ENCODE measurements at regions not wholly inside any gene's neighbourhood (a gene's known extent, or its start where the extent isn't known, plus 50 kb on each side); places are given as distances from the start of the nearest gene placed in this dataset.

- Histone ChIP-seq H3K36me3 (no peaks in the 10 kb centered on the region), H3K9me3 (no peaks in the 10 kb centered on the region), H3K9ac (no peak overlapping the region), H3K27ac (no peak overlapping the region), H4K20me1 (no peaks in the 10 kb centered on the region), H3K4me1 (no peaks in the 10 kb centered on the region), H3K4me3 (no peak overlapping the region), H3K4me2 (no peak overlapping the region), H3K27me3 (no peaks in the 10 kb centered on the region)
- TF ChIP-seq Cebpa-rat (IDR thresholded peaks at IDR 0.05), result no peak
Measured at GRCh38 chr1:222310836-222311235, 237.1 kb downstream of the HHIPL2 start.

GRCh38 chr1:222307621-222308020 lies 240.3 kb downstream of the HHIPL2 start:
- Histone ChIP-seq H3K27ac (no peak overlapping the region), H3K27me3 (no peaks in the 10 kb centered on the region), H3K36me3 (no peaks in the 10 kb centered on the region), H3K4me1 (no peaks in the 10 kb centered on the region), H3K9me3 (no peaks in the 10 kb centered on the region), H3K9ac (no peak overlapping the region), H4K20me1 (no peaks in the 10 kb centered on the region), H3K4me3 (no peak overlapping the region), H3K4me2 (no peak overlapping the region)
- TF ChIP-seq Cebpa-rat (IDR thresholded peaks at IDR 0.05), result no peak

- no peaks in the 10 kb centered on the region for H4K20me1 ChIP-seq
- TF ChIP-seq Cebpa-rat (IDR thresholded peaks at IDR 0.05), result no peak
- H3K4me1 ChIP-seq, result no peaks in the 10 kb centered on the region
- H3K4me3 ChIP-seq, result no peak overlapping the region
- no peaks in the 10 kb centered on the region for H3K9me3 ChIP-seq
- H3K4me2 ChIP-seq, result no peak overlapping the region
- no peak overlapping the region for H3K27ac ChIP-seq
- no peaks in the 10 kb centered on the region for H3K36me3 ChIP-seq
- no peaks in the 10 kb centered on the region for H3K27me3 ChIP-seq
- H3K9ac ChIP-seq, result no peak overlapping the region
Measured at GRCh38 chr1:222306512-222306911, 241.4 kb downstream of the HHIPL2 start.

- H3K9me3 ChIP-seq, result no peaks in the 10 kb centered on the region
- H3K9ac ChIP-seq, result no peak overlapping the region
- no peak overlapping the region for H3K27ac ChIP-seq
- H3K4me2 ChIP-seq, result no peak overlapping the region
- no peak for TF ChIP-seq Cebpa-rat (IDR thresholded peaks at IDR 0.05)
- H3K4me1 ChIP-seq, result no peaks in the 10 kb centered on the region
- H4K20me1 ChIP-seq, result no peaks in the 10 kb centered on the region
- H3K36me3 ChIP-seq, result no peaks in the 10 kb centered on the region
- H3K4me3 ChIP-seq, result no peak overlapping the region
- no peaks in the 10 kb centered on the region for H3K27me3 ChIP-seq
Measured at GRCh38 chr1:222306011-222306410, 241.9 kb downstream of the HHIPL2 start.

- peaks cover 9% of the 10 kb centered on the region for H3K9me3 ChIP-seq
Measured at GRCh38 chr1:222301652-222302051, 246.3 kb downstream of the HHIPL2 start.

GRCh38 chr1:222299524-222299923 lies 248.4 kb downstream of the HHIPL2 start:
- peaks cover 9% of the 10 kb centered on the region for H3K9me3 ChIP-seq
- H3K27ac ChIP-seq, result no peak overlapping the region
- no peak overlapping the region for H3K4me2 ChIP-seq
- H3K4me1 ChIP-seq, result no peaks in the 10 kb centered on the region
- H3K27me3 ChIP-seq, result no peaks in the 10 kb centered on the region
- no peak for TF ChIP-seq Cebpa-rat (IDR thresholded peaks at IDR 0.05)
- H3K9ac ChIP-seq, result no peak overlapping the region
- H4K20me1 ChIP-seq, result no peaks in the 10 kb centered on the region
- no peak overlapping the region for H3K4me3 ChIP-seq
- H3K36me3 ChIP-seq, result no peaks in the 10 kb centered on the region

More at GRCh38 chr1:222301652-222302051, 246.3 kb downstream of the HHIPL2 start:
- H3K27me3 ChIP-seq, result no peaks in the 10 kb centered on the region
- H3K36me3 ChIP-seq, result no peaks in the 10 kb centered on the region
- H3K4me1 ChIP-seq, result no peaks in the 10 kb centered on the region
- H4K20me1 ChIP-seq, result no peaks in the 10 kb centered on the region
- no peak overlapping the region for H3K4me3 ChIP-seq
- H3K27ac ChIP-seq, result no peak overlapping the region
- TF ChIP-seq Cebpa-rat (IDR thresholded peaks at IDR 0.05), result no peak
- no peak overlapping the region for H3K9ac ChIP-seq
- no peak overlapping the region for H3K4me2 ChIP-seq

- Histone ChIP-seq H3K27me3 (no peaks in the 10 kb centered on the region), H4K20me1 (no peaks in the 10 kb centered on the region), H3K27ac (no peak overlapping the region), H3K4me1 (peaks cover under 1% of the 10 kb centered on the region; the same call in 1 of the 2 replicates), H3K36me3 (no peaks in the 10 kb centered on the region), H3K4me3 (no peak overlapping the region), H3K9ac (no peak overlapping the region), H3K4me2 (no peak overlapping the region), H3K9me3 (no peaks in the 10 kb centered on the region)
- no peak for TF ChIP-seq Cebpa-rat (IDR thresholded peaks at IDR 0.05)
Measured at GRCh38 chr1:222290866-222291265, 257.0 kb downstream of the HHIPL2 start.

GRCh38 chr1:222288053-222288452 lies 259.9 kb downstream of the HHIPL2 start:
- no peak overlapping the region for H3K27ac ChIP-seq
- no peaks in the 10 kb centered on the region for H4K20me1 ChIP-seq
- no peak overlapping the region for H3K4me3 ChIP-seq
- TF ChIP-seq Cebpa-rat (IDR thresholded peaks at IDR 0.05), result no peak
- H3K4me2 ChIP-seq, result no peak overlapping the region
- H3K4me1 ChIP-seq, result peaks cover 7% of the 10 kb centered on the region
- no peak overlapping the region for H3K9ac ChIP-seq
- no peaks in the 10 kb centered on the region for H3K9me3 ChIP-seq
- H3K27me3 ChIP-seq, result no peaks in the 10 kb centered on the region
- no peaks in the 10 kb centered on the region for H3K36me3 ChIP-seq

GRCh38 chr1:222286011-222286410 lies 261.9 kb downstream of the HHIPL2 start:
- Histone ChIP-seq H4K20me1 (no peaks in the 10 kb centered on the region), H3K4me1 (peaks cover 7% of the 10 kb centered on the region), H3K27ac (no peak overlapping the region), H3K36me3 (no peaks in the 10 kb centered on the region), H3K9ac (no peak overlapping the region), H3K27me3 (no peaks in the 10 kb centered on the region), H3K9me3 (no peaks in the 10 kb centered on the region), H3K4me2 (no peak overlapping the region), H3K4me3 (no peak overlapping the region)
- no peak for TF ChIP-seq Cebpa-rat (IDR thresholded peaks at IDR 0.05)

GRCh38 chr1:222285526-222285925 lies 262.4 kb downstream of the HHIPL2 start:
- Histone ChIP-seq H3K4me3 (no peak overlapping the region), H3K36me3 (no peaks in the 10 kb centered on the region), H3K9me3 (no peaks in the 10 kb centered on the region), H3K9ac (no peak overlapping the region), H4K20me1 (no peaks in the 10 kb centered on the region), H3K27ac (no peak overlapping the region), H3K4me2 (peak overlapping the region; percentile 22; the same call in 1 of the 2 replicates), H3K27me3 (no peaks in the 10 kb centered on the region), H3K4me1 (peaks cover 7% of the 10 kb centered on the region)
- TF ChIP-seq Cebpa-rat (IDR thresholded peaks at IDR 0.05), result no peak

- TF ChIP-seq Cebpa-rat (IDR thresholded peaks at IDR 0.05), result no peak
- no peak overlapping the region for H3K27ac ChIP-seq
- no peak overlapping the region for H3K4me2 ChIP-seq
- no peaks in the 10 kb centered on the region for H3K9me3 ChIP-seq
- no peaks in the 10 kb centered on the region for H3K27me3 ChIP-seq
- H3K9ac ChIP-seq, result no peak overlapping the region
- peaks cover 7% of the 10 kb centered on the region for H3K4me1 ChIP-seq
- no peak overlapping the region for H3K4me3 ChIP-seq
- no peaks in the 10 kb centered on the region for H4K20me1 ChIP-seq
- H3K36me3 ChIP-seq, result no peaks in the 10 kb centered on the region
Measured at GRCh38 chr1:222284466-222284865, 263.4 kb downstream of the HHIPL2 start.

Data from BLaER1 (cell line).